HG03139 (cell line): ENCODE measurements at regions not wholly inside any gene's neighbourhood (a gene's known extent, or its start where the extent isn't known, plus 50 kb on each side); places are given as distances from the start of the nearest gene placed in this dataset.

ENCODE experiments used
- ATAC-seq: cut with Tn5 transposase; IDR thresholded peaks from one replicate; pipeline ENCODE4 v1.9.1; 2021; ENCODE audit not compliant: unreplicated experiment

- no peak for ATAC-seq
Observed at GRCh38 chr4:22986262-22986661, 293.5 kb downstream of the GBA3 start.

GRCh38 chr4:22984390-22984789, 291.7 kb downstream of the GBA3 start:
- ATAC-seq, result no peak

GRCh38 chr4:22978656-22979055, 285.9 kb downstream of the GBA3 start:
- no peak for ATAC-seq

- ATAC-seq, result no peak
Observed at GRCh38 chr4:22970665-22971064, 277.9 kb downstream of the GBA3 start.

DNA sequence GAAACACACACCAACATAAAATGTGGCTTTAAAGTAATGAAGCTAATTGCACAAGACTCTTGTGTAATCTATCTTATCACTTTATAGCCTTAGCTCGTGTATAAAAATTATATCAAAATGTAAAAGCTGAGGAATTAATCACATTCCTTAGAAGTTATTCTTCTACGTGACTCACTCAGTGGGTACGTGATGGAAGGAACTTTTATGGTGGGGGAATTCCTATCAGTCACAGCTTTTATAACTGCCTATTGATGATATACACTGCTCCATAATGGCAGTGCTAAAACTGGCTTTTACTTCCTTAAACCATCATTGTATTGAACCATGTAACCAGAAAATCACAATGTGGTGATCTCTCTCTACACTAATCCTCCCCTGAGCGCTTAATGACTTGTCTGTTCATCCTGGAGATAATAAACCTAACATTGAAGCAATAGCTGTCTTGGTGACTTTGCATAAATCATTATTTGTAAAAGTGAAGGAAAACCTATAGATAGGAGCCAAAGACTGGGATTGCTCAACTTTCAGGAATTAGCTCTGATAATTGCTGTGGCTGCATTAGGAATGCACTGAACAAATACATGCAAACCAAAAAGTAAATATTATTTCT, 276.7 kb downstream of the GBA3 start:
- no peak for ATAC-seq

DNA sequence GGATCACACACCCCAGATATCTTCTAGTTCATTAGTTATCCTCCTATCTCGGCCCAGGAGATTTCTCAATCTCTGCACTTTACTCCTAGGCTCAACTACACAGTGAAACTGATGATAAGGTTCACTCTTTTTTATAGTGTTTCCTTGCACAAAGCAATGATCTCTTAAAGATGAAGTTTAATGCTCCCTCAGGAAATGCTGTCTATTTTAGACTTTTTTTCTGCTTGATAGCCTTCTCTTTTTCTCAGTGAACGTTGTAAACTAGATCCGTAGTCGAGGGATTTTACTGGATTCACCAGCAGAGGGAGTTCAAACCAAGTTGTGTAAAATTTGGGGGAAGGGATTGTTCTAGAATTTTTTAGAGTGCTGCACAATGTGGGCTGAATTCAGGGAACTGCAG, 269.6 kb downstream of the GBA3 start:
- ATAC-seq, result no peak

- ATAC-seq, result no peak
Observed at GRCh38 chr4:22959483-22959882, 266.7 kb downstream of the GBA3 start.

- ATAC-seq, result no peak
Observed at GRCh38 chr4:22957774-22958309, 265.1 kb downstream of the GBA3 start.

GRCh38 chr4:22949161-22949855, 256.6 kb downstream of the GBA3 start:
- ATAC-seq, result no peak

GRCh38 chr4:22947851-22948250, 255.1 kb downstream of the GBA3 start:
- no peak for ATAC-seq

GRCh38 chr4:22942920-22943559, 250.3 kb downstream of the GBA3 start:
- ATAC-seq, result no peak

DNA sequence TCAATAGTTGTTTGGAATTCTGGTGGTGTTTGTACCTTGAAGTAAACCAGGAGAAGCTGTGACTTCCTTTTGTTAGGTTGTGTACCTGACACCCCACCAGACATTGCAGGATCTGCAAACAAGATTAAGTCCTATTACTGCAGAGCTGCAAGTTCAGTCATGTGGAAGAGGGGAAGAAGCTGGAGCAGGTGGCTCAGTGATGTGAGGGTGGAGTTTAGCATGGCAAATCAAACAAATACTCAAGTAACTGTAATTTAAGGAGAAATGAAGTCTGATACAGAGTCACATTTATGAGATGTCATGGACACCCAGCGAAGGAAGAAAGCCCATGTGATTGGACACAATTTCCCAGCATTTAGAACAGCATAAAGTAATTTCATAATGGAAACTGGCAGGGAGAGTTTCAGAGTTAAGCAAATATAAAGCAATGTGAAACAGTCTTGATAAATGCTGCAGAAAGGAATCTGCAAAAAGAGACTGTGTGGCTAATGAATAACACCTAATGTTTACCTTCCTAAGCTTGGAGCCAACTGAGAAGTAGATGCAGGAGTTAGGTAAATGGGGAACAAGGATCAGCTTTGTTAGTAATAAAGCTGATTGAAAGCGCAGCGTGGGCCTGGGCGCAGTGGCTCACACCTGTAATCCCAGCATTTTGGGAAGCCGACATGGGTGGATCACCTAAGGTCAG, 249.1 kb downstream of the GBA3 start:
- ATAC-seq, result no peak

DNA sequence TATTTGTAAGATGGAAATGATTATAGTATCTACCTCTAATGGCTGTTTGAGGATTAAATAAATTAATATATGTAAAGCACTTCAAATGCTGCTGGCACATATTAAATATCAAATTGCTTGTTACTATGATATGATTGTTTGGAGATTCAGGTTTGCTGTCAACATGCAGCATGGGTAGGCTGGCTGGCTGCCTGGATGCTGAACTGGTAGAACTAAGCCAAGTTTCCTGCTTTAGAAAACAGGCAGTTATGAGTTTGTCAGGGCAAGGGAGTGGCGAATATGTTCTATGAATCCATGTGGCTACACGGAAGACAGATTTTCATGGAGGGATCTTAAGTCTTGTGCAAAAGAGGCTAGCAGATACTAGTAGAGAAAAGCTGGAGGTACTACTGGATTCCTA, 239.6 kb downstream of the GBA3 start:
- no peak for ATAC-seq

GRCh38 chr4:22922426-22922825, 229.7 kb downstream of the GBA3 start:
- no peak for ATAC-seq

DNA sequence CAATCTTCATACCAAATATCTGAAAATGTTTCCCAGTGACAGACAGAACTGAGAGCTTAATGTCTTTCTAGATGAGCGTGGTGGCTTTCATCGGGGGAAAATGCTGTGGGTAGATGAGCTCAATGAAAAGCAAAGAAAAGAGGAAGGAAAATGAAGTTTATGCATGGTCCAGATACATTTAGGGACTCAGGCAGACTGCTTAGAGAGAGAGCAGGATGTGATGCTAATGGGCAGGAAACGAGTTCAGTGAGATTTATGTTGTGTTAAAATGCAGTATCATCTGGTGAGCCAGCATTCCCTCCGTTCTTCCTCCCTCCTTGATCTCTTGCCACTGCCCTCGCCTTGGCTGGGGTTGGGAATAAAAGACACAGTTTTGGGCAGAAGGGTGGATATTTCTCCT, 229.2 kb downstream of the GBA3 start:
- no peak for ATAC-seq

- ATAC-seq, result no peak
Observed at GRCh38 chr4:22911285-22911684, 218.5 kb downstream of the GBA3 start.

DNA sequence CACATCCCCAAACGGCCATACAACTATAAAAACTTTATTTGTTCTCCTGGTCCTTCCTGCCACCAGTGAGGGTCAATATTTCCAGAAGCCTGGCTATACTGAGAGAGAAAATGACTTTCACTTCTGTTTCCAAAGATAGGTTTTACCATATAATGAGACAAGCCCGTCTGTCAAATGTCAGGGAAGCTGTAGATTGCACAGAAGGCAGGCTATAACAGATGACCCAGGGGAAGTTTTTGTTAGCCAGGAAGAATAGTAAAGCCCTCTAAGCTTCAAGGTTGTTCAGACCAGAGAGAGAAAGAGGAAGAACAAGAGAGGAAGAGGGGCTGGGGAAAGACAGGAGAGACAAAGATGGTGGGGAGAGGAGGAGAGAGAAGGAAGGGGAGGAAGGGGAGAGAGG, 217.5 kb downstream of the GBA3 start:
- ATAC-seq, result no peak

DNA sequence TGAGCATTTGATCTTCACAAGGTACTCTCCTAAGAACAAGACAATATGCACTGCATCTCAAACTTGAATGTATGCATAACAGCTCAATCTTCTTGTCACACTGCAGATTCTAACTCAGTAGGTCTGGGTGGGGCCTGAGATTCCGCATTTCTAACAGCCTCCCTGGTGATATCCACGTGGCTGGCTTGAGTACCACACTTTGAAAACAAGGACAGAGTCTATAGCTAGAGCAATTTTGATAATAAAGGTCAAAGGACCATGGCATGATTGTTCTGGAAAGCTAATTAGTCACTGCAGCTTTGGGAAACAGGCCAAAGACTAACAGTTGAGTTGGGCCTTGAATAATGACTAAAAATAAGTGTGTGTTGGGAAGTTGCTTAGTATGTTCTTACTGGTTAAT, 213.3 kb downstream of the GBA3 start:
- ATAC-seq, result no peak

GRCh38 chr4:22903913-22904312, 211.2 kb downstream of the GBA3 start:
- no peak for ATAC-seq

DNA sequence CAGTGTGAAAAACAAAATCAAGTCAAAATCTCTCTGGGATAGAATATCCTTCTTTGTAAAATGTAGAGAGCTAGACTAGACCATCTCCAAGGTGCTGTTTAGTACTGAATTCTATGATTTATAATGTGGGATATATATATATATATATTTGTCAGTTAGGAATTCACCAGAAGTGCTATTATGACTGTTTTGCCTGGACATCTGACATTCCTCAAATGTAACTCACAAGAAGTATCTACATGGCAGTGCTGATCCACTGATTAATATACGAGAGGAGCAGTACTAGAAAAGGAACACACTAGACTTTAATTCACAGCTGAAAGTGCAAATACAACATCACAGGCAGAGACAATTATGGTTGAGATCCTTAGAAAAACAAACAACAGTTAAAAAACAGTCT, 208.9 kb downstream of the GBA3 start:
- ATAC-seq, result no peak

- no peak for ATAC-seq
Observed at GRCh38 chr4:22900876-22901275, 208.1 kb downstream of the GBA3 start.
